GM18951 (cell line): ENCODE measurements at regions not wholly inside any gene's neighbourhood (a gene's known extent, or its start where the extent isn't known, plus 50 kb on each side); places are given as distances from the start of the nearest gene placed in this dataset.

Experiments used
- POLR2A ChIP-seq: IDR thresholded peaks from 4 replicates; pipeline ENCODE4 v1.6.1; 2011; ENCODE audit warnings: mild to moderate bottlenecking; ENCODE audit not compliant: insufficient read length, insufficient read depth; ENCODE audit errors: extremely low read depth
- in situ Hi-C: fragments of 300-500 bp; cut with MboI; formaldehyde crosslinking; loops from one replicate; pipeline ENCODE4 v1.12.0; 2022; ENCODE audit warnings: low sequenced_read_pairs, mixed read lengths, inconsistent platforms; ENCODE audit not compliant: unreplicated experiment

GRCh38 chr9:89712283-89712682 is 107.5 kb downstream of the GADD45G start:
- in situ Hi-C loops: no loop called here
- no peak for TF ChIP-seq POLR2A

GRCh38 chr9:89714321-89714720 is 109.5 kb downstream of the GADD45G start:
- no peak for TF ChIP-seq POLR2A
- in situ Hi-C loops: no loop called here

GRCh38 chr9:89715318-89715858 is 110.6 kb downstream of the GADD45G start:
- TF ChIP-seq POLR2A: no peak
- in situ Hi-C loops: no loop called here

- in situ Hi-C loops: no loop called here
- TF ChIP-seq POLR2A: no peak
Observed at GRCh38 chr9:89715881-89716280, 111.1 kb downstream of the GADD45G start.

- in situ Hi-C loops: no loop called here
- TF ChIP-seq POLR2A: no peak
Observed at GRCh38 chr9:89716559-89716958, 111.7 kb downstream of the GADD45G start.

GRCh38 chr9:89718176-89718575 is 113.4 kb downstream of the GADD45G start:
- in situ Hi-C loops: no loop called here
- TF ChIP-seq POLR2A: no peak

- in situ Hi-C loops: no loop called here
- TF ChIP-seq POLR2A: no peak
Observed at GRCh38 chr9:89718651-89719050, 113.8 kb downstream of the GADD45G start.

GRCh38 chr9:89719202-89719601 is 114.4 kb downstream of the GADD45G start:
- in situ Hi-C loops: no loop called here
- TF ChIP-seq POLR2A: no peak

- in situ Hi-C loops: no loop called here
- no peak for TF ChIP-seq POLR2A
Observed at GRCh38 chr9:89720696-89721175, 115.9 kb downstream of the GADD45G start.

GRCh38 chr9:89721176-89721700 is 116.4 kb downstream of the GADD45G start:
- no peak for TF ChIP-seq POLR2A
- in situ Hi-C loops: no loop called here

GRCh38 chr9:89721971-89722530 is 117.2 kb downstream of the GADD45G start:
- in situ Hi-C loops: no loop called here
- TF ChIP-seq POLR2A: no peak

GRCh38 chr9:89722712-89723111 is 117.9 kb downstream of the GADD45G start:
- TF ChIP-seq POLR2A: no peak
- in situ Hi-C loops: no loop called here

GRCh38 chr9:89723469-89724100 is 118.8 kb downstream of the GADD45G start:
- in situ Hi-C loops: no loop called here
- TF ChIP-seq POLR2A: no peak

- in situ Hi-C loops: no loop called here
- TF ChIP-seq POLR2A: no peak
Observed at GRCh38 chr9:89724659-89725058, 119.8 kb downstream of the GADD45G start.
